OCI-LY7 (cell line): ENCODE measurements at regions not wholly inside any gene's neighbourhood (a gene's known extent, or its start where the extent isn't known, plus 50 kb on each side); places are given as distances from the start of the nearest gene placed in this dataset. TPM values are rescaled to one million over a fixed set of nuclear protein-coding genes. Genes with fewer than 3 reads are reported as not detected.

Experiments used
- BruUV-seq: library from RNA; stranded (reverse); fragments of 400-500 nt; replicated peaks from 2 replicates; lab custom pipeline; 2021; lab: Mats Ljungman, UMichigan
- CTCF ChIA-PET: fragments of 300-600 bp; sonication (Branson Sonifier 250); formaldehyde crosslinking; loops from one replicate; lab custom pipeline; 2022; ENCODE audit warnings: antibody characterized with exemption; ENCODE audit not compliant: unreplicated experiment; lab: Charles Lee
- POLR2A ChIA-PET: fragments of 300-600 bp; sonication (Branson Sonifier 250); formaldehyde crosslinking; loops from one replicate; lab custom pipeline; 2022; ENCODE audit warnings: antibody characterized with exemption; lab: Charles Lee
- DNase-seq: peaks from one replicate; pipeline ENCODE4 v3.0.0-alpha.2; 2015; ENCODE audit warnings: low spot score
- H2AFZ ChIP-seq: fragments of 200-600 bp; sonication (generic), shearing (Covaris generic); 2 replicates; pipeline ENCODE4 v1.6.1; 2014; ENCODE audit warnings: mild to moderate bottlenecking, antibody characterized with exemption, low read length, moderate library complexity
- H3K27ac ChIP-seq: fragments of 200-600 bp; sonication (generic); 2 replicates; pipeline ENCODE4 v1.5.1; 2014; ENCODE audit warnings: mixed run types, low read depth, mild to moderate bottlenecking, moderate library complexity, low read length, inconsistent platforms; ENCODE audit not compliant: poor library complexity, severe bottlenecking
- H3K36me3 ChIP-seq: fragments of 200-600 bp; sonication (generic); 2 replicates; pipeline ENCODE4 v1.6.1; 2014; ENCODE audit warnings: mild to moderate bottlenecking, antibody characterized with exemption, low read length, moderate library complexity, mixed read lengths; ENCODE audit not compliant: insufficient read depth
- H3K4me1 ChIP-seq: fragments of 200-600 bp; sonication (generic); 2 replicates; pipeline ENCODE4 v1.5.1; 2014; ENCODE audit warnings: mild to moderate bottlenecking, low read length; ENCODE audit not compliant: insufficient read depth, poor library complexity, severe bottlenecking
- H3K4me2 ChIP-seq: fragments of 200-600 bp; sonication (generic); 2 replicates; pipeline ENCODE4 v1.6.1; 2014; ENCODE audit warnings: mild to moderate bottlenecking, low read length
- H3K4me3 ChIP-seq: fragments of 200-600 bp; sonication (generic); 2 replicates; pipeline ENCODE4 v1.5.1; 2014; ENCODE audit warnings: mild to moderate bottlenecking, low read depth, low read length; ENCODE audit not compliant: poor library complexity, severe bottlenecking
- H3K79me2 ChIP-seq: fragments of 200-600 bp; sonication (generic); 2 replicates; pipeline ENCODE4 v1.6.1; 2016; ENCODE audit warnings: low read depth, mild to moderate bottlenecking, low read length, moderate library complexity, mixed read lengths; ENCODE audit not compliant: insufficient read depth
- H3K9me2 ChIP-seq: fragments of 200-600 bp; sonication (generic); 2 replicates; pipeline ENCODE4 v1.6.1; 2016; ENCODE audit warnings: mild to moderate bottlenecking, low read length, mixed read lengths; ENCODE audit not compliant: insufficient read depth
- H3K9me3 ChIP-seq: fragments of 200-600 bp; sonication (generic); 2 replicates; pipeline ENCODE4 v1.6.1; 2014; ENCODE audit warnings: mild to moderate bottlenecking, mixed run types, low read length, mixed read lengths
- H4K20me1 ChIP-seq: fragments of 200-600 bp; sonication (generic); 2 replicates; pipeline ENCODE4 v1.6.1; 2014; ENCODE audit warnings: mild to moderate bottlenecking, antibody characterized with exemption, low read length, moderate library complexity, mixed read lengths; ENCODE audit not compliant: insufficient read depth
- CTCF ChIP-seq: fragments of 200-600 bp; sonication (generic); conservative IDR thresholded peaks from 2 replicates; pipeline ENCODE4 v1.5.1; 2014; ENCODE audit warnings: mild to moderate bottlenecking, antibody characterized with exemption, low read length, moderate library complexity, mixed read lengths
- EZH2phosphoT487 ChIP-seq: fragments of 200-600 bp; sonication (generic); IDR thresholded peaks from 2 replicates; pipeline ENCODE4 v1.6.1; 2018; ENCODE audit warnings: low read depth, borderline replicate concordance, mild to moderate bottlenecking, mixed run types, antibody characterized with exemption, low read length, moderate library complexity, mixed read lengths
- intact Hi-C: fragments of 100-400 bp; cut with micrococcal nuclease; formaldehyde crosslinking; loops from one replicate; pipeline ENCODE4 v1.10.0; 2022; ENCODE audit not compliant: unreplicated experiment
- small RNA-seq: library from RNA; depleted of rRNA; stranded (forward); fragments of <200 nt; gene quantifications from one replicate; pipeline ENCODE3, GENCODE V24; 2014

- no peak overlapping the region for H2AFZ ChIP-seq
- no peaks in the 10 kb centered on the region for H3K36me3 ChIP-seq
- TF ChIP-seq CTCF (no peak), EZH2phosphoT487 (no peak)
- H3K27ac ChIP-seq, result no peak overlapping the region
- no peak for DNase-seq
- no TSS peak for BruUV-seq
- intact Hi-C loops, result no loop called here
- CTCF ChIA-PET, result no interaction called here
- H3K4me3 ChIP-seq, result no peak overlapping the region
- H3K4me2 ChIP-seq, result no peak overlapping the region
- POLR2A ChIA-PET, result no interaction called here
- H3K4me1 ChIP-seq, result no peaks in the 10 kb centered on the region
- no peaks in the 10 kb centered on the region for H4K20me1 ChIP-seq
- no peaks in the 10 kb centered on the region for H3K79me2 ChIP-seq
- H3K9me3 ChIP-seq, result no peaks in the 10 kb centered on the region
- no peaks in the 10 kb centered on the region for H3K9me2 ChIP-seq
These were observed 73.6 kb upstream of the NEGR1 start for GRCh38 chr1:72355899-72356298.

DNA sequence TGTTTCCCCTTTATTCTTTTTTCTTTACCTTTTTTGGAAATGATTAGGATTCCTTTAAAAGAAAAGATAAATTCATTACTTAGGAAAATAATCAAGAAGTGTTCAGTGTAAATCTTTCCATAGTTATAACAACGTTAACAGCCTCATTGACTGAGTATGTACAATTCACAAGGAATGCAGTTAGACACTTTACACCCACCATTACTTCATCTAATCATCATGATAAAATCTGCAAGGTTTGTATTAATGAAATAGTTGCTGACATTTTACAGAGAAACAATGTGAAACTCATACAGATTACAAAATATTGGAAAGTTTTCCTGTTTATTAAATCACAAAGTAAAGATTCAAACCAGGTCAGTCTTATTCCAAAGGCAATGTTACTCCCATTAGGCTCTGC, 59.3 kb upstream of the NEGR1 start:
- TF ChIP-seq CTCF (no peak), EZH2phosphoT487 (no peak)
- no peak overlapping the region for H3K27ac ChIP-seq
- CTCF ChIA-PET, result no interaction called here

DNA sequence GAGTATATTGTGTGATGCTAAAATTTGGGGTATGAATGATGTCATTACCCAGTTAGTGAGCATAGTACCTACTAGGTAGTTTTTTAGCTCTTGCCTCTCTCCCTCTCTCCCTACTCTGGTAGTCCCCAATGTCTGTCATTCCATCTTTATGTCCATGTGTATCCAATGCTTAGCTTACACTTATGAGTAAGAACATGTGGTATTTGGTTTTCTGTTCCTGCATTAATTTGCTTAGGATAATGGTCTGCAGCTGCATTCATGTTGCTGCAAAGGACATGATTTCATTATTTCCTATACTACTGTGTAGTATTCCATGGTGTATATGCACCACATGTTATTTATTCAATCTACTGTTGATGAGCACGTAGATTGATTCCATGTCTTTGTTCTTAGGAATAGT, 54.4 kb upstream of the NEGR1 start:
- Histone ChIP-seq H3K4me1 (no peaks in the 10 kb centered on the region), H3K79me2 (no peaks in the 10 kb centered on the region), H3K9me3 (no peaks in the 10 kb centered on the region), H4K20me1 (no peaks in the 10 kb centered on the region), H3K4me2 (no peak overlapping the region), H3K27ac (no peak overlapping the region), H3K9me2 (no peaks in the 10 kb centered on the region), H3K36me3 (no peaks in the 10 kb centered on the region), H3K4me3 (no peak overlapping the region), H2AFZ (no peak overlapping the region)
- ChIA-PET POLR2A (no interaction called here), CTCF (no interaction called here)
- TF ChIP-seq CTCF (no peak), EZH2phosphoT487 (no peak)
- intact Hi-C loops, result no loop called here
- no TSS peak for BruUV-seq
- DNase-seq, result no peak

More for the DNA sequence above, 59.3 kb upstream of the NEGR1 start:
- H3K79me2 ChIP-seq, result no peaks in the 10 kb centered on the region
- H4K20me1 ChIP-seq, result no peaks in the 10 kb centered on the region
- no peak overlapping the region for H3K4me2 ChIP-seq
- no peaks in the 10 kb centered on the region for H3K9me2 ChIP-seq
- POLR2A ChIA-PET, result no interaction called here
- no peaks in the 10 kb centered on the region for H3K4me1 ChIP-seq
- H3K36me3 ChIP-seq, result no peaks in the 10 kb centered on the region
- no TSS peak for BruUV-seq
- no peak for DNase-seq
- H3K9me3 ChIP-seq, result no peaks in the 10 kb centered on the region
- intact Hi-C loops, result no loop called here
- no peak overlapping the region for H2AFZ ChIP-seq
- H3K4me3 ChIP-seq, result no peak overlapping the region

Small RNA genes in the stretch of these regions (small RNA-seq; reads per million reads assigned to genes)
- gene RN7SKP19, result not detected
- gene RNA5SP50, result 0.36 reads per million
- gene RNU4ATAC8P, result not detected
- gene RNU6-1246P, result not detected
